ENCODE measurements at regions not wholly inside any gene's neighbourhood (a gene's known extent, or its start where the extent isn't known, plus 50 kb on each side); places are given as distances from the start of the nearest gene placed in this dataset.

DNA sequence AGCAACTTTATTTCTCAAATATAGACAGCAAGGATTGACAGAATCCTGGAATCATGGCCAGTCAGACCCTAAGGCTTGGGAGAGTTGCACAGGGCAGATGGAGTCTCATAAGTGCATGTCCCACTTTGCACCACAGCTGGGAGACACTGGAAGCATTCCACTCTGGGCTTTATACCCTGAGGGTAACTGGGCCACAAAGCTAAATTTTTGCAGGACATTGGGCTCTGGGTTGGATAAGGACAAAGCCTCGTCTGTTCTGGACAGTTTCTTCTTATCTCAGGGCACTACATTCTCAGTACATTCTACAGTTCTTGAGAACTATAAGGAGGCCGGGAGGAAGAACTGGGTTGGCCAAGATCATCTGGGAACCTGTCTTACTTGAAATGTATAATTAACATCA lies 158.3 kb upstream of the IGFBP3 start:
- TF ChIP-seq GATA2 (IDR thresholded peaks at IDR 0.05; ENCODE audit: low read depth, low read length) (no peak), GATA3 (IDR thresholded peaks at IDR 0.05; ENCODE audit: low read depth, low read length) (no peak)

DNA sequence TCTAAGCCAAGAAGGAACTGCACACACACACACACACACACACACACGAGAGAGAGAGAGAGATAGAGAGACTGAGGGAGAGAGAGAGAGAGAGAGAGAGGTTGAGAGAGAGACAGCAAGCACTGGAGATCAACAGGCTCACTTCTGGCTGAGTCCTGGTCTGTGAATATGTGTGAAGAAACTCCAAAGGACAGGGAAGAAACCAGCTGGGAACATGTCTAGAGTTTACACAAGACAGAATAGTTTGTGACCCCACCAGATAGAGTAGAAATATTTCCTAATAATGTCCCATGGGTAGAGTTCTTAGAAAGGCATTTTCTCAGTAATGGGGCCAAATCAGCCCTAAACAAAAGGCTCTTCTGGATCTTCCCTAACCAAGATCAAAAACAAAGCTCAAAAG lies 155.5 kb upstream of the IGFBP3 start:
- TF ChIP-seq GATA2 (IDR thresholded peaks at IDR 0.05; ENCODE audit: low read depth, low read length) (no peak), GATA3 (IDR thresholded peaks at IDR 0.05; ENCODE audit: low read depth, low read length) (no peak)

DNA sequence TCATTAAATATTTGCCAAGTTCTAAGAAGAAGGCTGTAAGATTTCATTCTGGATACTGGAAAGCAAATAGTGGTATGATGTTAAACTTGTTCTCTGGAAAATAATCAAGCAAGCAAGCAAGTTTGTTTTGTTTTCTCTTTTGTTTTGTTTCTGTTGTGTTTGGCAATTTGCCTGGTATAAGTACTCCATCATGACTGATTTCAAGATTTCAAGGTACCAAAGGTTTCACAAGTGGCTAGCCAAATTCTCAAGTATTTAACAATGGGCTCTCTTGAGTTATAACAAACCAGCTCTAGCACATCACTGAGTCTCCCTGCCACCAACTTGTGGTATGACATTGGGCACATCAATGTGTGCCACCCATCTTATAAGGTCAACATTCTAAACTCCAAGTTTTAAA lies 151.7 kb upstream of the IGFBP3 start:
- TF ChIP-seq GATA3 (IDR thresholded peaks at IDR 0.05; ENCODE audit: low read depth, low read length) (no peak), GATA2 (IDR thresholded peaks at IDR 0.05; ENCODE audit: low read depth, low read length) (no peak)

DNA sequence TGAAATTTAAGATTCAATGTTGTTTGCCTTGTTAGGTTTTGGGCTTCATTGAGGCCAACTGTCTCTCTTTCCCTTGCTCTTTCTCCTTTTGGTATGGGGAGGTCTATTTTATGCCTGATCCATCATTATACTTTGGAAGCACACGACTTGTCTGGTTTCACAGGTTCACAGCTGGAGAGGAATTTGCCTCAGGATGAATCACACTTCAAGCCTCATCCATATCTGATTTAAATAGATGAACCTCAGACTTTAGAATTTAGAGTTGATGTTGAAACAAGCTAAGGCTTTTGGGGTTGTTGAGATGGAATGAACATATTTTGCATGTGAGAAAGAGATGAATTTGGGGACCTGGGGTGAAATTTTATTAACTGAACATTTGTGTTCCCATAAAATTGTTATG lies 150.5 kb upstream of the IGFBP3 start:
- no peak for TF ChIP-seq GATA2 (IDR thresholded peaks at IDR 0.05; ENCODE audit: low read depth, low read length)
- no peak for TF ChIP-seq GATA3 (IDR thresholded peaks at IDR 0.05; ENCODE audit: low read depth, low read length)

DNA sequence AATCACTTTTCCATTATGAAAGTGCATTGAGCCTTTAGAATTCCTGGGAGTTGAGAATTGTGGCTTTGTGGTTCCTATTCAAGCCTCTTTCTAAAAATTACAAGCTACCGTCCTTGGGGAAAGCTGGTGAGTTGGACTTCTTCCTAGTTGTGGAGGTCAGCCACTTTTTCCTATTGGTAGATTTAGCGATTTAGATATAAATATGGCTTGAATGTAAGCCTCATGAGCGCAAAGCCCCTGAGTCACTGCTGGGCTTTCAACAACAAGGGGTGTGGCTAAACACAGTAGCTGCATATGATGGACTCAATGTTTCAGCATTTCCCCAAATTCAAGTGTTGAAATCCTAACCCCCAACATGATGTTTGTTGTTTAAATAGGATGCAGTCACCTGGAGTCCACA lies 150.0 kb upstream of the IGFBP3 start:
- TF ChIP-seq GATA3 (IDR thresholded peaks at IDR 0.05; ENCODE audit: low read depth, low read length) (no peak), GATA2 (IDR thresholded peaks at IDR 0.05; ENCODE audit: low read depth, low read length) (no peak)

DNA sequence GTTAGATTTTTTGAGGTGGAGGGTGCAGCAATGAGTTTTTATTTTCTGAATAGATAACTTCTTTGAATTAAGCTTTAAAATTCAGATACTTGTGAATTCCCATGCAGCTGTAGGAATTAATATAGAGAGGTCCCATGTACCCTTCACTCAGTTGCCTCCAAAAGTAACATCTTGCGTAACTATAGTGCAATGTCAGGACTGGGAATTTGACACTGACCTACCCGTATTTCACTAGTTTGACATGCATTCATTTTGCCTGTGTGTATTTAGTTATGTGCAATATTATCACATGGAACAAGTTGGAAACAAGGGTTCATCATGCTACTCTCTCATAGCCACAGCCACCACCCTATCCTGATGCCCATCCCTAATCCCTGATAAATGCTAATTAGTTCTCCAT lies 147.1 kb upstream of the IGFBP3 start:
- TF ChIP-seq GATA2 (IDR thresholded peaks at IDR 0.05; ENCODE audit: low read depth, low read length) (no peak), GATA3 (IDR thresholded peaks at IDR 0.05; ENCODE audit: low read depth, low read length) (no peak)

DNA sequence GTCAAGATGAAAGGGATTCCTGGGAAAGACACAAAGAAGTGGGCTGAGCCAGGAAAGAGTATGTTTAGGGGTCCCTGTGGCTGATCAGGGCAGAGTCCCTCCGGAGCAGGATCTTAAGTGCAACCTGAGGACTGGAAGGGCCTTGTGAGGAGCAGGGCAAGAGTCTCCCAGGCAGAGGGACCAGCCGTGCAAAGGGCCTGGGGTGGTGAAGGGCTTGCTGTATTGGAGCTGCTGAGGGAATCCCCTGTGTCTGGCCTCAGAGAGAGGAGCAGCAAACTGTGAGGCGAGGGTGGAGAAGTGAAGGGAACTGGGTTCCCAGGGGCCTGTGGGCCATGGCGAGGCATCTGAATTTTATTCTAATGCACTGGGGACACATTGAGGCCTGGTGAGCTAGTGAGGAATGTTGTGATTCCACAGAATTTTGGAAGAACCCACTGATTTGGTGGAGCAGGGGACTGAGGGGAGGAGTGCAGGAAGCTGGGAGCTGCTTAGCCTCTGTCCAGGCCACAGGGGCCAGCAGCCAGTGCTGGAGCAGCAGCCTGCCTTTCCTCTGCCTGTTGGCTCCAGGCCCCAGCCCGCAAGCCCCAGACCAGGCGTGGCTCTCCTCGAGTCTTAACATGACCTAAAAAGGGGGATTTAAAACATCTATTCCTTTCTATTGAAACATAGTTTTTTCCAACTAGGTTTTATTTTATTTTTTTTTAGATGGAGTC lies 138.4 kb upstream of the IGFBP3 start:
- TF ChIP-seq GATA3 (IDR thresholded peaks at IDR 0.05; ENCODE audit: low read depth, low read length) (no peak), GATA2 (IDR thresholded peaks at IDR 0.05; ENCODE audit: low read depth, low read length) (no peak)

DNA sequence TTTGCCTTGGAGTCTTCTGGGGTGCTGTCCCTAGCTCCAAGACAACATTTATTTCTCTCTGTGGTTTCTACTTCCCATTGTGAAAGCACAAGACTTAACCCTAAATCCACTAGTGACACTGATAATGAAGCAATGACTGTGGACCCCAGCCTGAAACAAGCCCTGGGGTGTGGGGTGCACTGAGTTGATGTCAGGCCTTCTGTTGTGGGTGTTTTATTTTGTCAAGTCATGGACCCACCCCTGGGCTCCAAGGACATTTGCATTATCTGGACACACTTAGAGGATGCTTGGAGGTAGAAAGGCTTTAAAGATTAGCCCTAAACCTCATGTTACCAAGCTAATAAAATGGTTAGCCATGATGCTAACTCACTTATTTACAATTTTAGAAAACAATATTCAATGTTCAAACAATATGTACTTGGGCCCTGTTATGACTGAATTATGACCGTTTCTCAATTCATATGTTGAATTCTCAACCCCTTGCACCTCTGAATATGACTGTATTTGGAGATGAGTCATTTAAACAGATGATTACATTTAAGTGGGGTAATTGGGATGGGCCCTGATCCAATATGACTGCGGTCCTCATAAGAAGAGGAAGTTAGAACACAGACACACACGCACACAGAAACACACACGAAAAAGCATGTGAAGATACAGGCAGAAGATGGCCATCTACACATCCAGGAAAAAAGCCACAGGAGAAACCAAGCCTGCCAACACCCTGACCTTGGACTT lies 137.2 kb upstream of the IGFBP3 start:
- no peak for TF ChIP-seq GATA3 (IDR thresholded peaks at IDR 0.05; ENCODE audit: low read depth, low read length)
- TF ChIP-seq GATA2 (IDR thresholded peaks at IDR 0.05; ENCODE audit: low read depth, low read length) = no peak

DNA sequence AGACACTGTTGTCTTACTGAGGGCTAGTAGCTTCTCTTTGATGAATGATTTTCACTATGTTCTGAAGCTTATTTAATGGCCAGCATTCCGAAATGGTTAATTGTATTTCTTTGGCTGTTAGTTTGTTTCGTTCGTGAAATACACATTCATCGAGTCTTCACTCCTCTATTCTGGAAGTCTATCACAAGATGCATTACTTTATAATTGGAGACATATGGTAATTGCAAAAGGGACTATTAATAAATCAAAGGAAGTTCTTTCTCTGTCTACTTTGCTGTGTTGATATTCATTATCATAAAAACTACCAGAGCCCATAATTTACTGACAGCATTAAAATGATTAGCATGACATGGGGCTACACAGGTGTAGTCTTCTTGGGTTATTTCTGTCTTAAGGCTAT lies 133.8 kb upstream of the IGFBP3 start:
- TF ChIP-seq GATA3 (IDR thresholded peaks at IDR 0.05; ENCODE audit: low read depth, low read length) (no peak), GATA2 (IDR thresholded peaks at IDR 0.05; ENCODE audit: low read depth, low read length) (no peak)

DNA sequence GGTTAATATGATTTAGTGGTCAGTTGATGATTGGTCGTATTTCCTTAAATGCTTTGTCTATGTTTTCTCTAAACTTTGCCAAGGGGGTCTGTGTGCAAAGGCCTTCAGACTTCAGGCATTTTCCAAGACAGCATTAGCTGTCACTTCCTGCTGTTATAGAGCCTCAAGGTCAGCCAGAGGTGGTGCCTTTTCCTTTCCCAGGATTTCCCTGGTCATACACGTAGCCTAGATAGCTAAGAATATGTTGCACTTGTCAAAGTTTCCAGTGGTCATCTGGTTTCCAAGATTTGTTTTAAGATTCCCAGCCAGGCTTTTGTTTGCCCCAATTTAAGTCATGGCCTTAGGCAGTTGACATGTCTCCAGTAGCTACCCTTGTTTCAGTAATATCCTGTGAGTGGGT lies 133.2 kb upstream of the IGFBP3 start:
- TF ChIP-seq GATA2 (IDR thresholded peaks at IDR 0.05; ENCODE audit: low read depth, low read length) (no peak), GATA3 (IDR thresholded peaks at IDR 0.05; ENCODE audit: low read depth, low read length) (no peak)

DNA sequence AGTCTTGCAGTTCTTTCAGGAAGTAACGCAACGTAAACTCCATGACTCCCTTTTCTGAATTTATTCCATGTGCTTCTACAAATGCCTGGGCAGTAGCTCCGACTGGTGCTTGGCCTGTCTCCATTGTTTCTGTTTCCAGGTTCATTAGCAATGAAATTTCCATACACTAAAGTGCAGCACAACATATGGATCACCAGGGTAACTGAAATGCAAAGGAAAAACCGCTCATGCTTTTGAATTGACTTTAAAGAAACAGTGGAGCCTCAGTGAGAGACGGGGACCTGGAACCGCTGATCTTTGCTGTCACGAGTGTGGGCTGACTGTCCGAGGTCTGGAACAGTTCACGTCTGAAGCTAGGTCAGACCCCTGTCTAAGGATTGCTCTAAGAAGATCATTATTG lies 126.5 kb upstream of the IGFBP3 start:
- TF ChIP-seq GATA2 (IDR thresholded peaks at IDR 0.05; ENCODE audit: low read depth, low read length) (no peak), GATA3 (IDR thresholded peaks at IDR 0.05; ENCODE audit: low read depth, low read length) (no peak)

DNA sequence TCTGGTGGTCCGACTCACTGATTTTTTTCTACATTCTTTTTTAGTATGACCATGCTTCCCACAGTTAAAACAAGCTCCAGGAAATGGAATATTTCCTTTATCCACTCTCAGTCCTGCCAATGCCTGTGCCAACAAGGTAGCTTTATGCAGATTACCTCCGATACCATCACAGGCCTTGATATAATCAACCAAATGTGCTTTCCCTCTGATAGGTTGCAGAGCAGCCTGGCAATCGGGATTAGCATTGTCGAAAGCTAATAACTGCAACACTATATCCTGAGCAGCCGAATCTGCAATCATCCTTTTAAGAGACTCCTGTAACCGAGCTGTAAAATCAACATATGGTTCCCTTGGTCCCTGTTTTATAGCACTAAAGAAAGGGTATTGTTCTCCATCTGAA lies 122.3 kb upstream of the IGFBP3 start:
- peak; percentile 54 for TF ChIP-seq GATA3 (IDR thresholded peaks at IDR 0.05; ENCODE audit: low read depth, low read length)
- peak; percentile 73 for TF ChIP-seq GATA2 (IDR thresholded peaks at IDR 0.05; ENCODE audit: low read depth, low read length)

DNA sequence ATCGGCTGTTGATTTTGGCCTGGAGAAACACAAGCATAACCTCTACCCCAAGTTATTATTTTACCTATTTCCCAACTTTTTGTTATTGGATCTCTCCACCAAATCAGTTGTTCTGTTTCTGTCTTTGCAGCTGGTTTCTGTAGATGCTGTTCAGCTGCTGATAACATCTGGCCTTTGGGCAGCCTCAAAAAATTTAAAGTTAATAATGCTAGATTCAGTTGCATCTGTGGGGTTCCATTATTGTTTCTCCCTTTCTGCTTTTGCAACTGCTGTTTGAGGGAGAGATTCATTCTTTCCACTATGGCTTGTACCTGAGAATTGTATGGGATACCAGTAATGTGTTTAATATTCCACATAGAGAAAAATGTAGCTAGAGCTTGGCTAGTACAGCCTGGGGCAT lies 118.7 kb upstream of the IGFBP3 start:
- TF ChIP-seq GATA2 (IDR thresholded peaks at IDR 0.05; ENCODE audit: low read depth, low read length) (peak; percentile 80), GATA3 (IDR thresholded peaks at IDR 0.05; ENCODE audit: low read depth, low read length) (peak; percentile 75)

DNA sequence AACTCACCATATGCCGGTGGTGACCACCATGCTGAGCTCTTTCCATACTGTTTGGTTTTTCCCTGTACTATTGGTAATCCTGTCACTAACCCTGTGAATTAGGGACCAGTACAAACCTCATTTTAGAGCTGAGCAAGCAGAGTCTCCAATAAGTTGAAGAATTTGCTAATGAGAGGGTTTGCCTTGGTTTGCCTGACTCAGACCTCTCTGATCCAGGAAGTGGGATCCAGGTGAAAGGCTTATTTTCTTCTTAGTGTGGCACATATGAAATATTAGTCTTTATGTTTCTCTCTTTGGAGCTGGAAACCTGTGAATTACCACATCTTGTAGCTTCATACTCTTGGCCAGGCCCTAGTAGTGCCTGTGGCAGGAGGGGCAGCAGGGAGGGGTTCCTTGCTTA lies 114.1 kb upstream of the IGFBP3 start:
- no peak for TF ChIP-seq GATA2 (IDR thresholded peaks at IDR 0.05; ENCODE audit: low read depth, low read length)
- TF ChIP-seq GATA3 (IDR thresholded peaks at IDR 0.05; ENCODE audit: low read depth, low read length) = no peak

DNA sequence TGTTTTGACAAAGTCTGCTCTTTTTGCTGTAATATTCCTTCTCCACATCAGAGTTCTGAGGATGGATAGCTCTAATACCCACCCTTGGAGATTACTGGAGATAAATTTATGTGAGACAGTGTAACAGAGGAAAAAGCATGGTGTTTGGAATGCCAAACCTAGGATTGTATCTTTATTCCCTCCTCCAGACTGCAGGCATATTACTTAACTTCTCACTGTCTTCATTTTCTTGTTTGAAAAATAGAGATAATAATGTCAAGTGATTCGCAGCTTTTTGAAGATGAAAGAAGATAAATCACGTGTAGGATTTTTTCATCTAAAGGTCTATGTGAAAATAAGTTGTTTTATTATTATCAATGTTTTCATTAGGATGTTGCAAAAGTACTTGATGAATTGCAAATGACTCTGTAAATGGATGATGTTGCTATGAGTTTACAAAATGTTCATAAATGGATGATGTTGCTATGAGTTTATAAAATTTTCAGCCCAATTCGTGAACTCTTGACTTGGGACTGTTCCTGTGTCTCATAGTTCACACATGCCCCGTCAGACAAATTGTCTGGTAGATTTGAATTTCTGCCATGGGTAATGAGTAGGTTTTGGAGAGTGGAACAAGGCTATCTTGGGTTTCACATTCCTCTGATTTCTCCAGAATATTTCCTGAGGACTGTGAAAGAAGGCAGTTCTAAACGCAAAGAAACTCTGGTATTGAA lies 113.1 kb upstream of the IGFBP3 start:
- TF ChIP-seq GATA2 (IDR thresholded peaks at IDR 0.05; ENCODE audit: low read depth, low read length) = no peak
- no peak for TF ChIP-seq GATA3 (IDR thresholded peaks at IDR 0.05; ENCODE audit: low read depth, low read length)

Measured in SH-SY5Y (cell line).